OCI-LY1 (cell line): ENCODE measurements at regions not wholly inside any gene's neighbourhood (a gene's known extent, or its start where the extent isn't known, plus 50 kb on each side); places are given as distances from the start of the nearest gene placed in this dataset.

Source experiments
- H2AFZ ChIP-seq: fragments of 200-600 bp; sonication (generic), shearing (Covaris generic); 2 replicates; pipeline ENCODE4 v1.6.0; 2014; ENCODE audit warnings: antibody characterized with exemption, mild to moderate bottlenecking, low read length
- H3F3A ChIP-seq: fragments of 200-600 bp; sonication (generic), shearing (Covaris generic); 2 replicates; pipeline ENCODE4 v1.6.0; 2014; ENCODE audit warnings: mild to moderate bottlenecking, antibody characterized with exemption, low read length, moderate library complexity; ENCODE audit not compliant: insufficient read depth
- H3K27ac ChIP-seq: fragments of 200-600 bp; sonication (generic); 2 replicates; pipeline ENCODE4 v1.5.1; 2014; ENCODE audit warnings: low read length, mixed run types, mild to moderate bottlenecking, low read depth; ENCODE audit not compliant: poor library complexity, severe bottlenecking
- H3K27me3 ChIP-seq: fragments of 200-600 bp; sonication (generic); 2 replicates; pipeline ENCODE4 v1.6.0; 2014; ENCODE audit warnings: antibody characterized with exemption, mild to moderate bottlenecking, low read length, moderate library complexity; ENCODE audit not compliant: insufficient read depth
- H3K36me3 ChIP-seq: fragments of 200-600 bp; sonication (generic); 2 replicates; pipeline ENCODE4 v1.6.1; 2014; ENCODE audit warnings: mild to moderate bottlenecking, antibody characterized with exemption, low read length, moderate library complexity, mixed read lengths; ENCODE audit not compliant: insufficient read depth
- H3K4me1 ChIP-seq: fragments of 200-600 bp; sonication (generic); 2 replicates; pipeline ENCODE4 v1.5.1; 2014; ENCODE audit warnings: mild to moderate bottlenecking, low read length, moderate library complexity; ENCODE audit not compliant: insufficient read depth, severe bottlenecking
- H3K4me2 ChIP-seq: fragments of 200-600 bp; sonication (generic), shearing (Covaris generic); 2 replicates; pipeline ENCODE4 v1.6.1; 2014; ENCODE audit warnings: low read length
- H3K4me3 ChIP-seq: fragments of 200-600 bp; sonication (generic); 2 replicates; pipeline ENCODE4 v1.5.1; 2014; ENCODE audit warnings: low read length, low read depth, mild to moderate bottlenecking, mixed read lengths; ENCODE audit not compliant: poor library complexity, severe bottlenecking
- H3K79me2 ChIP-seq: fragments of 200-600 bp; shearing (Covaris generic); 2 replicates; pipeline ENCODE4 v1.6.1; 2016; ENCODE audit warnings: mixed run types, low read length, mixed read lengths; ENCODE audit not compliant: insufficient read depth
- H3K9ac ChIP-seq: fragments of 200-600 bp; sonication (generic), shearing (Covaris generic); 2 replicates; pipeline ENCODE4 v1.6.1; 2014; ENCODE audit warnings: mild to moderate bottlenecking, low read length, mixed read lengths
- H3K9me2 ChIP-seq: fragments of 200-600 bp; sonication (generic), shearing (Covaris generic); 2 replicates; pipeline ENCODE4 v1.6.1; 2014; ENCODE audit warnings: low read depth, mild to moderate bottlenecking, low read length, mixed read lengths
- H3K9me3 ChIP-seq: fragments of 200-600 bp; shearing (Covaris generic); 2 replicates; pipeline ENCODE4 v1.6.1; 2014; ENCODE audit warnings: low read length, mixed read lengths
- H4K20me1 ChIP-seq: fragments of 200-600 bp; sonication (generic), shearing (Covaris generic); 2 replicates; pipeline ENCODE4 v1.6.0; 2016; ENCODE audit warnings: mild to moderate bottlenecking, low read length; ENCODE audit not compliant: insufficient read depth
- EZH2 ChIP-seq: fragments of 200-600 bp; sonication (generic), shearing (Covaris generic); IDR thresholded peaks from 2 replicates; pipeline ENCODE4 v1.8.0; 2017; ENCODE audit warnings: borderline replicate concordance, mixed run types, mild to moderate bottlenecking, antibody characterized with exemption, low read length, moderate library complexity, mixed read lengths
- TF ChIP-seq, protein P1 (sequence below): fragments of 200-600 bp; sonication (generic), shearing (Covaris generic); IDR thresholded peaks from 2 replicates; pipeline ENCODE4 v1.5.1; 2017; ENCODE audit warnings: mild to moderate bottlenecking, antibody characterized with exemption, low read length, moderate library complexity, mixed read lengths

DNA sequence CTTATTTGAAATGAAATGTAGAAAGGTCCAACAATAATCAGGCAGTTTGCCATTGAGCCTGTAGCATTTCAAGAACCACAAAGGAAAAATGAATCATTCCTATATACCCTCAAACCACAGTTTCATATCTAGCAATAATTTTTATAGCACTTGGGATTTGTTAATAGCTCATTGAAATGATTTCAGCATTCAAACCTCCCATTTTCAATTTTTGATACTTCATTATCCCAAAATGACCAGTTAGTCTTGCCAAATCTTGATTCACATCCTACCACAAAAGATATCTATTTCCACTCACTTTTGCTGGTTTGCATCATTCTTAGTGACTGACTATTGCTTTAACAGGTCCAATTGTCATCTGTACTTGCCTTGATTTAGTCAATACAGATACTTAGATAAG, 790.1 kb downstream of the TLE1 start:
- no peak overlapping the region for H3K9ac ChIP-seq
- TF ChIP-seq, protein P1, sequence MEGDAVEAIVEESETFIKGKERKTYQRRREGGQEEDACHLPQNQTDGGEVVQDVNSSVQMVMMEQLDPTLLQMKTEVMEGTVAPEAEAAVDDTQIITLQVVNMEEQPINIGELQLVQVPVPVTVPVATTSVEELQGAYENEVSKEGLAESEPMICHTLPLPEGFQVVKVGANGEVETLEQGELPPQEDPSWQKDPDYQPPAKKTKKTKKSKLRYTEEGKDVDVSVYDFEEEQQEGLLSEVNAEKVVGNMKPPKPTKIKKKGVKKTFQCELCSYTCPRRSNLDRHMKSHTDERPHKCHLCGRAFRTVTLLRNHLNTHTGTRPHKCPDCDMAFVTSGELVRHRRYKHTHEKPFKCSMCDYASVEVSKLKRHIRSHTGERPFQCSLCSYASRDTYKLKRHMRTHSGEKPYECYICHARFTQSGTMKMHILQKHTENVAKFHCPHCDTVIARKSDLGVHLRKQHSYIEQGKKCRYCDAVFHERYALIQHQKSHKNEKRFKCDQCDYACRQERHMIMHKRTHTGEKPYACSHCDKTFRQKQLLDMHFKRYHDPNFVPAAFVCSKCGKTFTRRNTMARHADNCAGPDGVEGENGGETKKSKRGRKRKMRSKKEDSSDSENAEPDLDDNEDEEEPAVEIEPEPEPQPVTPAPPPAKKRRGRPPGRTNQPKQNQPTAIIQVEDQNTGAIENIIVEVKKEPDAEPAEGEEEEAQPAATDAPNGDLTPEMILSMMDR, result no peak
- no peak for TF ChIP-seq EZH2
- H3K27ac ChIP-seq, result no peak overlapping the region
- H3K27me3 ChIP-seq, result no peaks in the 10 kb centered on the region
- no peak overlapping the region for H2AFZ ChIP-seq
- no peaks in the 10 kb centered on the region for H3K4me1 ChIP-seq
- H4K20me1 ChIP-seq, result no peaks in the 10 kb centered on the region
- no peaks in the 10 kb centered on the region for H3K9me2 ChIP-seq
- no peaks in the 10 kb centered on the region for H3K36me3 ChIP-seq
- H3K79me2 ChIP-seq, result no peaks in the 10 kb centered on the region
- H3K4me2 ChIP-seq, result no peak overlapping the region
- no peaks in the 10 kb centered on the region for H3F3A ChIP-seq
- no peak overlapping the region for H3K4me3 ChIP-seq
- no peaks in the 10 kb centered on the region for H3K9me3 ChIP-seq

DNA sequence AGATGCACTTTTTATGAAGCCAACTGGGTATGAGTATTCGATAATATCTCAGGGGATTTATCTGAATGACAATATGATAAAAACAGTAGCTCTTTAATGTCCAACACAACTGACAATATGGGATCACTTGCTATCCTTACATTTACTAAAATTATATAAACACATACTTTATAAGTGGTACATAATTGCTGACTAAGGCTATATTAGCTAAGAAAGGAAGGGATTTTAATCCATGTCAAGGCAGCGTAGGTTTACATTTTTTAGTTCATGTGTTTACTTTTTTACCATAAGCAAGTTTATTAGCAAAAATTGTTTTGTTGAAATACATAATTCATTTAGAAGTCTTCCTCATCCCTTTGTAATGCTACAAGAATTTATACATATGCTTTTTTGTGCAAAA, 796.2 kb downstream of the TLE1 start:
- H3K9ac ChIP-seq, result no peak overlapping the region
- no peaks in the 10 kb centered on the region for H3F3A ChIP-seq
- H3K4me2 ChIP-seq, result no peak overlapping the region
- no peaks in the 10 kb centered on the region for H4K20me1 ChIP-seq
- H3K4me3 ChIP-seq, result no peak overlapping the region
- no peak overlapping the region for H3K27ac ChIP-seq
- TF ChIP-seq, protein P1, result no peak
- no peak for TF ChIP-seq EZH2
- H3K4me1 ChIP-seq, result no peaks in the 10 kb centered on the region
- H3K36me3 ChIP-seq, result no peaks in the 10 kb centered on the region
- H3K27me3 ChIP-seq, result no peaks in the 10 kb centered on the region
- no peaks in the 10 kb centered on the region for H3K79me2 ChIP-seq
- H2AFZ ChIP-seq, result no peak overlapping the region
- no peaks in the 10 kb centered on the region for H3K9me3 ChIP-seq
- no peaks in the 10 kb centered on the region for H3K9me2 ChIP-seq

DNA sequence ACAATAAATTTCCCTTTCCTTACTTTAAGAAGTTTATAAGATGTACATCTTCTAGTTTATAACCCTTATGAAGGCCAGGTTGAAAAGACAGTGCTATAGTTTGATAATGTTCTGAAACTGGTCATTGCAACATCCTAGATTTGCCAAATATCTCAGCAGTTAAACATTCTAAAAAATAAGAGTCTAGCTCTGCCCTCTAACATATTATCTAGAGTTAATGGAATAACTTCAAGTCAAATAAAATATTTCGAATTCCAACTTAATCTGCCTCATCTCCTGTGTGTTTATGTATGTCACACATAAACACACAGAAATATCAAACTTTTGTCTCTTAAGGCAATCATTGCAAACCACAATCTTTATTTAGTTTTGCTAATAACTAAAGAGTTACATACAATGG, 796.6 kb downstream of the TLE1 start:
- Histone ChIP-seq H3K4me1 (no peaks in the 10 kb centered on the region), H3K36me3 (no peaks in the 10 kb centered on the region), H3K9me3 (no peaks in the 10 kb centered on the region), H3K9ac (no peak overlapping the region), H4K20me1 (no peaks in the 10 kb centered on the region), H3K9me2 (no peaks in the 10 kb centered on the region), H3K4me3 (no peak overlapping the region), H3K27ac (no peak overlapping the region), H3K27me3 (no peaks in the 10 kb centered on the region), H2AFZ (no peak overlapping the region), H3F3A (no peaks in the 10 kb centered on the region), H3K79me2 (no peaks in the 10 kb centered on the region), H3K4me2 (no peak overlapping the region)
- TF ChIP-seq, protein P1, result no peak
- no peak for TF ChIP-seq EZH2
